ENCODE measurements at regions not wholly inside any gene's neighbourhood (a gene's known extent, or its start where the extent isn't known, plus 50 kb on each side); places are given as distances from the start of the nearest gene placed in this dataset.
"Not testable (repeated sequence)": the region's sequence is repeated elsewhere in the genome, so short reads cannot be mapped to it uniquely, and the experiment has no call there.

DNA sequence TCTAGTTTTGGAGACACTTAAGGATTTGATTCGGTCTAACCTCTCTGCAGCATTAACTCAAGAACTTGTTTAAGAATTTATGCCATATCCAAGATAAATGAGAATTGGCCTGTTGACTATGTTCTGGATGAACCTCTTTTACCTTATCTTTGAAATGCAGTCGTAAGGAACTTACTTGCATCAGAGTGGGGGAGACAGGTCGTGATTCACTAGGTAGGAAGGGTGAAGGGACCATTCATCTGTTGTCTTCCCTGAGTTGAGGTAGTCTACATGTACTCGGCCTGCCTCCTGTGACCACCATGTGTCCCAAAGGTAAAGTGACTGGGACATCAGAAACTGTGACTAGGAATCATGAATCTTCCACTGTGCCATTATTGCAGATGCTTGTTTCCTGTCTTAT lies 248.0 kb upstream of the P2RY1 start:
- Histone ChIP-seq H3K27ac (ENCODE audit: low read length) (no peak overlapping the region), H3K4me1 (ENCODE audit: insufficient read depth, low read length) (no peaks in the 10 kb centered on the region), H3K4me3 (ENCODE audit: low read length) (no peak overlapping the region), H3K27me3 (ENCODE audit: insufficient read depth, low read length) (no peaks in the 10 kb centered on the region), H3K9ac (ENCODE audit: low read depth, low read length) (no peak overlapping the region), H3K36me3 (ENCODE audit: insufficient read depth, low read depth, low read length) (no peaks in the 10 kb centered on the region), H3K9me3 (ENCODE audit: insufficient read depth, low read depth, low read length) (no peaks in the 10 kb centered on the region)

DNA sequence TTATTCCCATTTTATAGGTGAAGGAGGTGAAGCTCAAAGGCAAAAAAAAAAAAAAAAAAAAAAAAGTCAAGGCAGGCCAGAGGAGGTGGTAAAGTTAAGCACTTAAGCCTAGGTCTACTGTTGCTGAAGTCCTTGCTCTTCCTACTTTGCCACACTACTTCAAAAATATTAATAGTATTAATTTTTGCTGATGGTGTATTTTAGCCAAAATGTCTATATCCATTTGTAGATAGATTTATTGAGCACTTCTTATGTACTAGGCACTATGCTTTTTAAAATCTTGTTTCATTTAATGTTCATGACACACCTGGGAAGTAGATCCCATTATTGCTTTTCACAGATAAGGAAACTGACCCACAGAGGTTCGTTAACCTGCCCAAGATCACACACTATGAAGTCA lies 247.1 kb upstream of the P2RY1 start:
- no peak overlapping the region for H3K4me3 ChIP-seq (ENCODE audit: low read length)
- no peaks in the 10 kb centered on the region for H3K9me3 ChIP-seq (ENCODE audit: insufficient read depth, low read depth, low read length)
- H3K9ac ChIP-seq (ENCODE audit: low read depth, low read length): no peak overlapping the region
- no peaks in the 10 kb centered on the region for H3K4me1 ChIP-seq (ENCODE audit: insufficient read depth, low read length)
- H3K36me3 ChIP-seq (ENCODE audit: insufficient read depth, low read depth, low read length): no peaks in the 10 kb centered on the region
- H3K27me3 ChIP-seq (ENCODE audit: insufficient read depth, low read length): no peaks in the 10 kb centered on the region
- no peak overlapping the region for H3K27ac ChIP-seq (ENCODE audit: low read length)

DNA sequence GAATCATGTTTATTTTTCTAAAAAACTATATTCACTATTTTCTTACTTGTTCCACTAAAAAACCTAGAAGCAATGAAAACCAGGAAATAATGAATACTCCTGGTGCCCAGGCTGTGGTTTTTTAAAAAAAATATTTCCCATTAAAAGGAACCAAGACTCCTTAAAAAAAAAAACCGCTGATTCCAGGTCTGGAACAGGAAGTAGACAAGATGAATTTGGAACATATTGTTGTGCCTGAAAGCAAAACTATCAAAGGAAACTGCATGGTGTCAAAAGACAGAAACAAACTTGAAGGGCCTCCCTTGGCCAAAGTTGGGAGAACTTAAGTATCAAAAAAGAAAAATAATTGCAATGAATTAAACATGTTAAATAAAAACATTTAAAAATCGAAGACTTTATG lies 245.3 kb upstream of the P2RY1 start:
- Histone ChIP-seq H3K36me3 (ENCODE audit: insufficient read depth, low read depth, low read length) (no peaks in the 10 kb centered on the region), H3K27ac (ENCODE audit: low read length) (no peak overlapping the region), H3K9ac (ENCODE audit: low read depth, low read length) (no peak overlapping the region), H3K4me1 (ENCODE audit: insufficient read depth, low read length) (no peaks in the 10 kb centered on the region), H3K9me3 (ENCODE audit: insufficient read depth, low read depth, low read length) (no peaks in the 10 kb centered on the region), H3K4me3 (ENCODE audit: low read length) (no peak overlapping the region), H3K27me3 (ENCODE audit: insufficient read depth, low read length) (no peaks in the 10 kb centered on the region)

DNA sequence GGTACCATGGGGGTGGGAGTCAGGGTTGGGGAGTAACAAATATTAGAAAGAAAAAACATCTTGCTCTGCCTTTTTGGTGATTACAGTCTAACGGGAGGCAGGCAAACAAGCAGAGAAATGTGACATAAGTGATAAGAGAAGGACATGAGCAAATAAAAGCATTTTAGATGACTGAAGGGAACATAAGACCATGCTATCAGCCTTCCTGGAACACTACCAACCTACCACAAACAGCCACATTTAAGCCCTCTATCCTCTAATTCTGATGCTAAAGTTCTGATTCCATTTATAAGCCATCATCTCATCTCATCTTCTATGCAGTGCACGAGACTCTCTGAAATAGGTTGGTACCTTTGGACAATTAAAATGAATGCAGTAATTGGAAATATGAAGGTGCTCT lies 243.4 kb upstream of the P2RY1 start:
- Histone ChIP-seq H3K9ac (ENCODE audit: low read depth, low read length) (no peak overlapping the region), H3K9me3 (ENCODE audit: insufficient read depth, low read depth, low read length) (no peaks in the 10 kb centered on the region), H3K27me3 (ENCODE audit: insufficient read depth, low read length) (no peaks in the 10 kb centered on the region), H3K36me3 (ENCODE audit: insufficient read depth, low read depth, low read length) (no peaks in the 10 kb centered on the region), H3K4me1 (ENCODE audit: insufficient read depth, low read length) (peaks cover 6% of the 10 kb centered on the region), H3K4me3 (ENCODE audit: low read length) (no peak overlapping the region), H3K27ac (ENCODE audit: low read length) (no peak overlapping the region)

DNA sequence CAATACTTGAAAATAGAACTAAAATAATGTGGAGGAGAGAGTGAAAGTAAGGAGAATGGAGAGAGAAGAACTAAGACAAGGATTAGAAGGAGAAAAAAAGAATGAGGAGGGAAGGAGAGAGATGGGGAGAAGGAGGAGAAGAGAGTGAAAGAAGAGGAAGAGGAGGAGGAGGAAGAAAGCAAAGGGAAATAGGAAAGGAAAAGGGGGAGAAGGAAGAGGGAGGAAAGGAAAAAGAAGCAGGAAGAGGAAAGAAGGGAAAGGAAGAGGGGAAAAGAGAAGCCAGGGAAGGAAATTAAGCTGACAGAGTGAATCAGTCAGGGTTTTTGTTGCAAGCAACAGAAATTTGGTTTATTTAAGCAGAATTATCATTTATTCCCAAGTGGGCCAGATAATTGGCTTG lies 241.7 kb upstream of the P2RY1 start:
- Histone ChIP-seq H3K36me3 (ENCODE audit: insufficient read depth, low read depth, low read length) (no peaks in the 10 kb centered on the region), H3K9ac (ENCODE audit: low read depth, low read length) (no peak overlapping the region), H3K4me3 (ENCODE audit: low read length) (no peak overlapping the region), H3K27me3 (ENCODE audit: insufficient read depth, low read length) (no peaks in the 10 kb centered on the region), H3K9me3 (ENCODE audit: insufficient read depth, low read depth, low read length) (no peaks in the 10 kb centered on the region), H3K27ac (ENCODE audit: low read length) (no peak overlapping the region), H3K4me1 (ENCODE audit: insufficient read depth, low read length) (peaks cover 8% of the 10 kb centered on the region)

DNA sequence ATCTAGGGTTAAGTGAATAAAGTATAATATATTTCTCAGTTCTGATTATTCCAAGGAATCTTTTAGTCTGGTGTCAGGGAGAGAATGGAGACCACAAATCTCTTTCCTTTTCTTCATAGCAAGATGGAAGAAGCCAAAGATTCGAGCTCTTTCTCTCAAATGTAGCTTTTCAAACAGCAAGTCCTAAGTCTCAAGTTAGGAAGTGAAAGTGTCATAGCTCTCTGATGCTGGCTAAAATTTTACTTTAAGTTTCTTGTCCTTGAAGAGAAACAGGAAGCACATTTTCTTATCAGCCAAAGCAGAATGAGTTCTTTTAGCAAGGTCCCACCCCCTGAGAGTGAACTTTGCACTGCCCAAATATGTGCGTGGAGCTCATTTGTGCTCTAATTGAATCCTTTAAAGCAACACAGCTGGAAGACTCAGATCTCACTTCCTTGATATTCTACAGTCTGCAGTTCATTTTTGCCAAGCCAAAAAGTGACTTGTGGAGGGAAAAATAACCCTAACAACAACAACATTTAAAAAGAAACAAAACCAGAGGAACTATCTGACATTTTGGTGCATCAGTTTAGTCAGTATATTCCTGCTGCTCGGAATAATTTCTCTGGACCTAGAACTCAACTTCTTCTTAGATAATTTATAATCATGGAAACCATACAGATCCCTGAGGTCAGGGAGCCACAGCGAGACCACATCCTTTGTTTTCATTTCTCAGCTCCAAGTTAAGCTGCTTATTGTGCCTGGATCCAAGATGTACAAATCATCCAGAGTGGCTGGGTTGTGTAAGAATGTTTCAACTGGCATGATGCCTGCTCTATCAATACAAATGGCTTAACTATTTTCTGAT lies 238.7 kb upstream of the P2RY1 start:
- Histone ChIP-seq H3K27ac (ENCODE audit: low read length) (peak overlapping the region; percentile 80), H3K9ac (ENCODE audit: low read depth, low read length) (peak overlapping the region; percentile 56; the same call in 1 of the 2 replicates), H3K4me3 (ENCODE audit: low read length) (no peak overlapping the region; the same call in 1 of the 2 replicates), H3K4me1 (ENCODE audit: insufficient read depth, low read length) (peaks cover 8% of the 10 kb centered on the region), H3K27me3 (ENCODE audit: insufficient read depth, low read length) (no peaks in the 10 kb centered on the region), H3K36me3 (ENCODE audit: insufficient read depth, low read depth, low read length) (no peaks in the 10 kb centered on the region), H3K9me3 (ENCODE audit: insufficient read depth, low read depth, low read length) (no peaks in the 10 kb centered on the region)

DNA sequence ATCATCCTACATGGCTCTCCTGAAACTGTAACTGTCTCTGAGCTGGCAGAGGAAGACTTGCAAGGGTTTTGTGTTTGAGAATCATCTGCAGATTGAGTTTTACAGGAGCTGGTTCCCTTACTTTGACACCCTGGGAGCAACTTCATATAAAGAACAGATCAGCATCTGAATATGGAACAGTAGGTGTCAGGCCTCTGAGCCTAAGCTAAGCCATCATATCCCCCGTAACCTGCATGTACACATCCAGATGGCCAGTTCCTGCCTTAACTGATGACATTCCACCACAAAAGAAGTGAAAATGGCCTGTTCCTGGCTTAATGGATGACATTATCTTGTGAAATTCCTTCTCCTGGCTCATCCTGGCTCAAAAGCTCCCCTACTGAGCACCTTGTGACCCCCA lies 238.1 kb upstream of the P2RY1 start:
- not testable (repeated sequence) for H3K4me1 ChIP-seq (ENCODE audit: insufficient read depth, low read length); H3K36me3 ChIP-seq (ENCODE audit: insufficient read depth, low read depth, low read length); H3K4me3 ChIP-seq (ENCODE audit: low read length); H3K27me3 ChIP-seq (ENCODE audit: insufficient read depth, low read length); H3K9me3 ChIP-seq (ENCODE audit: insufficient read depth, low read depth, low read length)
- Histone ChIP-seq H3K9ac (ENCODE audit: low read depth, low read length) (peak overlapping the region; percentile 56; the same call in 1 of the 2 replicates), H3K27ac (ENCODE audit: low read length) (peak overlapping the region; percentile 80)

DNA sequence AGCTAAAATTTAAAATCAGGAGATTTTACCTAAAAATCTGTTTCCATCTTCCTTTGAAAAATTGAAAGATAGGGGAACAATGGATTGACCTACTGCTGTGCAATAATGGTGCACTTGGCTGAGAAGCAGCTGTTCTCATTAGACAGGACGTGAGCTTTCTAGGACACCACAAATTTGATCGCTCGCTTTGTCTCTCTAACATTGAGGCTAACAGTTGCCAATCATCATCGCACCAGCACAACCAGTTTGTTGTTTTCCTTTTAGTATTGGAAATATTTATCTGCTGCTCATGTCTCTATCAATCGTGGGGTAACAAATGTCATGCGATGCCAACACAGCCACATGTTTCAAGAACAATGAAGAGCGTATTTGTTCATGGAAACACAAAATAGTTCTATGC lies 228.8 kb upstream of the P2RY1 start:
- Histone ChIP-seq H3K4me3 (ENCODE audit: low read length) (no peak overlapping the region), H3K36me3 (ENCODE audit: insufficient read depth, low read depth, low read length) (no peaks in the 10 kb centered on the region), H3K9me3 (ENCODE audit: insufficient read depth, low read depth, low read length) (peaks cover 7% of the 10 kb centered on the region), H3K27me3 (ENCODE audit: insufficient read depth, low read length) (no peaks in the 10 kb centered on the region), H3K4me1 (ENCODE audit: insufficient read depth, low read length) (peaks cover 27% of the 10 kb centered on the region), H3K9ac (ENCODE audit: low read depth, low read length) (no peak overlapping the region), H3K27ac (ENCODE audit: low read length) (no peak overlapping the region)

DNA sequence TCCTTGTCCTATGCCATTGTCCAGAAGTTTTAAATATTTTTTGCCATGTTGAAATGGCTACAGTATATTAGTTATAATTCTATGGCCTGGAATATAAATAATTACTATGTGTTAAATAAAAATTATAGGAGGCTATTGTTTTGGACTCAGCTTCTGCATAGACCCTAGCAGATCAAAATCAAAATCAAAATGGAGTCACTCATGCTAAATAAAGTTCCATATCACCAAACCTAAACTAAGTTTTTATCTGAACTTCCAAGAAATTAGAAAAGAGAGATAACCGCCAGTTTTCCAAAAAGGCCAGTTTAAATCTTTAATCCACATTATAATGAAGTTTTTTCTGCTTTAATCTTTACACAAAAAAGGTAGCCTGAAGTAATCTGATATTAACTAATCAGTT lies 227.8 kb upstream of the P2RY1 start:
- H3K9me3 ChIP-seq (ENCODE audit: insufficient read depth, low read depth, low read length): peaks cover 7% of the 10 kb centered on the region
- H3K9ac ChIP-seq (ENCODE audit: low read depth, low read length): no peak overlapping the region
- no peaks in the 10 kb centered on the region for H3K36me3 ChIP-seq (ENCODE audit: insufficient read depth, low read depth, low read length)
- H3K4me1 ChIP-seq (ENCODE audit: insufficient read depth, low read length): peaks cover 27% of the 10 kb centered on the region
- H3K27ac ChIP-seq (ENCODE audit: low read length): no peak overlapping the region
- H3K4me3 ChIP-seq (ENCODE audit: low read length): no peak overlapping the region
- no peaks in the 10 kb centered on the region for H3K27me3 ChIP-seq (ENCODE audit: insufficient read depth, low read length)

DNA sequence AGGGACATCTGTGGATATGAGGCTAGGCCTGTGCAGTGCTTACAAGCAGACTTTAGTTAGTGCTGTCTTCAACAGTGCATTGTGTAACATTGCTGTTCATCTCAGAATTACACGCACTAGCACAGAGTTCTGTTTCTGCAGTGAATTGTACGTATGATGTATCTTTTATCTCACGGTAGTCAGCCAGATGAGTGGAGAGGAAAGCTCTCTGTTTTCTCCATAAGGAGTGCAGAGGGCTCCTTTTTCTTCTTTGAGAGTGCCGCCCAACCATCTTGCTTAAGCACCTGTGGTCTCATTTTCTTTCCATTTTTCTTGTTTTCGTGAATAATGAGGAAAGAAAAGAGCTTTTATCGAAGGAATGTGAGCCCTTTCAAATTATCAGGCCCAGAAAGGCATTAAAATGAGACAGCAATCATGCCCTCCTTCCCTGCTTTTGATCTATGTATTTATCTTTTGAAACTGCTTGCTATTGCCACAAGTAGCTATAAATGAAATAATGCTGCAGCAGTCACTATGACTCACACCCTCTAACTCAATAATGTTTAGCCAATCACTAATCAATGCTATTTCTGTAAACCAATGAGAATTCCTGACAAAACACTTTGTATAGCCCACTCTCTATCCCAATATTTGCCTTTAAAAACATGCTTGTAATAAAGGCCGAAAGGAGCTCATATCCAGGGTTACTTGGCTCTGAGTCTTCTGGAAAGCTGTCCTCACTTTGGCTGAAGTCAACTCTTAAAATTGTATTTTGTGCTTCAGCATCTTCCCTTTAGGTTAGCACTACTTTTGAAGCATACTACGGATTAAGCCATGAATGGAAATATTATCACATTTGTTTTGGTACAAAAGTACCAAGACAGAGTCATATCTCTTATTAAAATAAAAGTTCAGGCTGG lies 226.0 kb upstream of the P2RY1 start:
- no peaks in the 10 kb centered on the region for H3K27me3 ChIP-seq (ENCODE audit: insufficient read depth, low read length)
- H3K9me3 ChIP-seq (ENCODE audit: insufficient read depth, low read depth, low read length): peaks cover 6% of the 10 kb centered on the region
- H3K27ac ChIP-seq (ENCODE audit: low read length): no peak overlapping the region
- H3K9ac ChIP-seq (ENCODE audit: low read depth, low read length): no peak overlapping the region
- no peaks in the 10 kb centered on the region for H3K36me3 ChIP-seq (ENCODE audit: insufficient read depth, low read depth, low read length)
- peaks cover 24% of the 10 kb centered on the region for H3K4me1 ChIP-seq (ENCODE audit: insufficient read depth, low read length)
- H3K4me3 ChIP-seq (ENCODE audit: low read length): no peak overlapping the region

DNA sequence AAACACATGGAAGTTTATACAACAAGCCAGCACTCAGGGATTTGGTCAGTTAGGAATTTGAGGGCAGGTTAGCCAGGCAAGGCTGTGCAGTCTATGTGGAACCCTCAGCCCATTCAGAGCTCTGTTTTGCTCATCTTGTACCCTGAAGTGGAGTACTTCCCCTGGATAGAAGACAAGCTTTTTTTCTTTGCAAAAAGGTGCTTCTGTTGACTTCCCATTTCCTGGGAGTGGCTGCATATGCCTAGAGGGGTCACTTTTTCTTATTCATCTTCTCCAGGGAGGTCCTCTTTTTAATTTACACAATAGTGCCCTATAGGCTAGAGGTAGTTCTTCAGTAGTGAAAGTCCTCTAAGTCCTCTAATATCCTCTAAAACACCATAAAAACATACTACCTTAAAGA lies 225.0 kb upstream of the P2RY1 start:
- peak overlapping the region; percentile 34; the same call in 1 of the 2 replicates for H3K4me3 ChIP-seq (ENCODE audit: low read length)
- no peaks in the 10 kb centered on the region for H3K27me3 ChIP-seq (ENCODE audit: insufficient read depth, low read length)
- no peaks in the 10 kb centered on the region for H3K9me3 ChIP-seq (ENCODE audit: insufficient read depth, low read depth, low read length)
- peaks cover 24% of the 10 kb centered on the region for H3K4me1 ChIP-seq (ENCODE audit: insufficient read depth, low read length)
- no peak overlapping the region for H3K27ac ChIP-seq (ENCODE audit: low read length)
- no peaks in the 10 kb centered on the region for H3K36me3 ChIP-seq (ENCODE audit: insufficient read depth, low read depth, low read length)
- peak overlapping the region; percentile 31; the same call in 1 of the 2 replicates for H3K9ac ChIP-seq (ENCODE audit: low read depth, low read length)

Measured in iPS-20b (cell line).